HG03039 (cell line): ENCODE measurements at regions not wholly inside any gene's neighbourhood (a gene's known extent, or its start where the extent isn't known, plus 50 kb on each side); places are given as distances from the start of the nearest gene placed in this dataset.
"Not testable (repeated sequence)": the region's sequence is repeated elsewhere in the genome, so short reads cannot be mapped to it uniquely, and the experiment has no call there.

ENCODE experiments used
- ATAC-seq: cut with Tn5 transposase; IDR thresholded peaks from one replicate; pipeline ENCODE4 v1.9.1; 2021; ENCODE audit warnings: mild to moderate bottlenecking, moderate library complexity; ENCODE audit not compliant: unreplicated experiment

DNA sequence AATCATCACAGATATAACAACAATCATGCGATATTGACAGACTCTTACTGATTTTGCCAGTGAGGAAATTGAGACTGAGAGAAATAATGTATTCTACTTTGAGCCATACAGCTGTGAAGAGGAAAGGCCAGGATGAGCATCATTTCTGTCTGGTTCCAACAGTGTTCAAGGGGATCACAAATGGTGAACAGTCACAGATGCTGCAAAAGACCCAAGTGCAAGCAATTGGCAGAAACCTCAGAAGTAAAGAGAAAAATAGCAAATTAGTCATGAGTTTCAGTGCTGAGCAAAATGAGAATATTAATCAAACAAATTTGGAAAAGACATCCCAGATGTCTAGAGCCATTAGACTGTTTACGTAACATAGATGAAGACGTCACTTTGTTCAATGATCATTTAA, 114.1 kb downstream of the RAB38 start:
- ATAC-seq: no peak

DNA sequence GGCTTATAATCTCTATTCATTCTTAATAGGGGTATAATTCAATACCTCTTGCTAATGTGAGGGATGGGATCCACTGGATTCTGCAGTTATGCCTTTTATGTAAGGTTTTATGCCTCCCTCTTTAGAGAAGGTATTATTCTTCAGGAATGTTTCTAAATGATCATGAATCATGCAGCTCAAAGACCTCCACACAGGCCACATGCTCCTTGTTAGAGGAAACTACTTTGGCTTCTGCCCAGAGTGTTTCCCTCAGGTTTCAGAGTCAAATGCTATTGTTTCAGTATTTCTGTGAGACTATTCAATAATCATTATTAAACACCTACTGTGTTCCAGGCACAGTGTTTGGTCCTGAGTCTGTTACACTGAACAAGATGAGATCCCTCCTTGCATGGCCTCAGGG, 115.9 kb downstream of the RAB38 start:
- ATAC-seq: no peak

DNA sequence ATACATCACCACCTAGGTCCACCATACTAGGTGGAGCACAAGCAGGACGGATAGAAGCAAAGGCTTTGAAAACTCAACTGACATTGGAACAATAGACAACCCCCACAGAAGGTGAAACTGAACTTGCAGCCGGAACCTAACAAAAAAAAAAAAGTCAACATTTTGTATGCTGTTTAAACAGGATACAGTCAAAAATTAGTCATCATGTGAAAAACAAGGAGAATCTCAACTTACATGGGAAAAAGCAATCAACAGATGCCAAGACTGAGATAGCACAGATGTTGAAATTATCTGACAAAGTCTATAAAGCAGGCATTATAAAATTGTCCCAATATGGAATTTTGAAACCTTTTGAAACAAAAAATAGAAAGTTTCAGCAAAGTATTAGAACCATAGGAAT, 123.8 kb downstream of the RAB38 start:
- ATAC-seq: no peak

DNA sequence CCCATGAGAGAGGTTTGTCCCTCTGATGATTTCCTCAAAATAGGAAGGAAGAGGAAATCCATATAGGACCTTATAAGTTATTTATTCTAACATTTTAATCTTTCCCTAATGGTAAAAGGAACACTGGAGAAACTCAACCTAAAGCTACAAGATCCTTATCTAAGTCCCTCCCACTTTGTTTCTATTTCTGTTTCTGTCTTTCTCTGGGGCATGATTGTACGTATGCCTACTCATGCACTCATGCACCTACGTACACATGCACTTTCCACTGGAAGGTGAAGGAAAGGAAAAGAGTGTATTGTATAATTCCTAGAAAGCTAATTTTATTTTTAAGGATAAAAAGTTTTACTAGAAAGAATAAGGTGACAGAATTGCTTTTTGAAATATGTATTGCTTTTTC, 125.0 kb downstream of the RAB38 start:
- ATAC-seq: no peak

DNA sequence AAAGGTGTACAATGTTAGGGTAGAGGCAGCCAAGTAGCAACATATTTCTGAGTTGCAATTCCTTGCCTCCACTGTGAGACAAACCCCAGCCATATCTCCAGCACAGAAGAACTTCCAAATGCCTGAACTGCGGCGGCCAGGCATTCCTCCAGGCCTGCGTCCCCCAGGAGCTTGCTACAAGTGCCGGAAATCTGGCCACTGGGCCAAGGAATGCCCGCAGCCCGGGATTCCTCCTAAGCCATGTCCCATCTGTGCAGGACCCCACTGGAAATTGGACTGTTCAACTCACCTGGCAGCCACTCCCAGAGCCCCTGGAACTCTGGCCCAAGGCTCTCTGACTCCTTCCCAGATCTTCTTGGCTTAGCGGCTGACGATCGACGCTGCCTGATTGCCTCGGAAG, 130.0 kb downstream of the RAB38 start:
- not testable (repeated sequence) for ATAC-seq

DNA sequence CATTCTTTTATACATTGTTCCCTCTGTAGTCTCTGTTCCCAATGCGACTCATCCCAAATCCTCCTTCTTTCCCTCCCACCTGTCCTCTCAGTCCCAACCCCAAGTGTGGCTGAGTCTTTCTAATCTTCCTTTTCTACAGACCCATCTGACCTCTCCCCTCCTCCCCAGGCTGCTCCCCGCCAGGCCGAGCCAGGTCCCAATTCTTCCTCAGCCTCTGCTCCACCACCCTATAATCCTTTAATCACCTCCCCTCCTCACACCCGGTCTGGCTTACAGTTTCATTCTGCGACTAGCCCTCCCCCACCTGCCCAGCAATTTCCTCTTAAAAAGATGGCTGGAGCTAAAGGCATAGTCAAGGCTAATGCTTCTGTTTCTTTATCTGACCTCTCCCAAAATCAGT, 130.6 kb downstream of the RAB38 start:
- ATAC-seq: not testable (repeated sequence)

DNA sequence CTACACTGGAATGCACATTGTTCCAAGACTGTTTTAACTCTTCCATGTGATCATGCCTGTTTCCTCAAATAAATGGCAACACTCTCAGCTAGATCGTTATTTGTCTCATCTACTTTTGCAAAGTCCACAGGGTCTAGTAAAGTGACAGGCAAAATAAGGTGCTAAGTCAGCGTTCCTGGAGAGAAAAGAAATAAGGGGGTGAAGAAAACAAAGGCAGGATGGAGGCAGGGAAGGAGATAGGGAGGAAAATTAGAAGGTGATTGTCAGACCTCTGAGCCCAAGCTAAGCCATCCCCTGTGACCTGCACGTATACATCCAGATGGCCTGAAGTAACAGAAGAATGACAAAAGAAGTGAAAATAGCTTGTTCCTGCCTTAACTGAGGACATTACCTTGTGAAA, 132.1 kb downstream of the RAB38 start:
- ATAC-seq: no peak

DNA sequence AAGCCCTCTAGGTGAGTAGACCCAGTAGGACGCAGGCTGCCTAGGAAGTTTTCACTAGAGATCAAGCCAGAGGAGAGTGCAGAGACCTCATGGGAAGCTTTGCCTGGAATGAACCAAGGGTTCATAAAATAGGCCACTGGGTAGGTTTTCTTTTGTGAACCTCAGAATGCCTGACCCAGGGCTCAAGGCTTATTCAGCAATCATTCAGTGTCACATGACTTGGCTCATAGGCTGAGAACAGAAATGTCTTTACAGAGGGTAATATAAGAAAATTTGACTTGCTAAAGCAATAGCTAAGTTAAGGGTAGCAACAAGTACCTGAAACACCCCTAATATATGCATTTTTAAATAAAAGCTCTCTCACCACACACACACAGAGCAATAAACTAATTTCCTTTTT, 132.6 kb downstream of the RAB38 start:
- no peak for ATAC-seq

DNA sequence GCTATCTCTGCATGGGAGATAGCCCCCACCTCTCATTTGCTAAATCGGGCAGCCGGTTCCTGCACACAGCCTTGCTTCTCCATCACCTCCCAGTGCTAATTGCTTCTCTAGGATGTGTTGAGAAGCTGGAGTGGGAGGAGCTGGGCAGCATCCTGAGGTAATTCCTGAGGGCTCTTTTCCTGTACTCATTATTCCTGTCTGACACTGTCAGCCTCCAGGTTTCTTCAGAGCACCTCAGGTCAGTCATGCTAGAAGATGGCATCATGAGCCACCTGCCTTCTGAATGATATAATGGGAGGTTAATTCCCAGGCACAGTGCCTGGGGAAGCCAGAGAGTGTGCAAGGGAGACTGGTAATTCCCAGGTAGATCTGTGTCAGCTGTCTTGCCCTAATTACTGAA, 133.0 kb downstream of the RAB38 start:
- ATAC-seq: no peak

DNA sequence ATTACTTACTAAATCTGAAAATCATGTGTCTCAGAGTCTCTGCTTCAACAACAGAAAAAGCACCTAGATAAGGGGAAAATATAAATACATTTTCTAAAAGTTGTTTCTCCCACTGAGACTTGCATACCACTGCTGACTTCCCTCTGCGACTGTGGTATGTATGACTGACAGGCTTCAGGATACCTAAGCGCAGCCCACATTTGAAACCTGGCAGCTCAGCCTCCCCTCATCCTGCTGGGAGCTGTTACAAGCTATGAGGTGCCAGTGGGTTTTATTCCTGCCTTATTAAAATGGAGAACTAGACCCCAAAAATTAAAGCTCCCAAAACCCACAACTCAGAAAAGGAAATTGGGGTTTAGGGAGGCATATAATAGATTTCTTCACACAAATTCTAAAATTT, 133.6 kb downstream of the RAB38 start:
- no peak for ATAC-seq

DNA sequence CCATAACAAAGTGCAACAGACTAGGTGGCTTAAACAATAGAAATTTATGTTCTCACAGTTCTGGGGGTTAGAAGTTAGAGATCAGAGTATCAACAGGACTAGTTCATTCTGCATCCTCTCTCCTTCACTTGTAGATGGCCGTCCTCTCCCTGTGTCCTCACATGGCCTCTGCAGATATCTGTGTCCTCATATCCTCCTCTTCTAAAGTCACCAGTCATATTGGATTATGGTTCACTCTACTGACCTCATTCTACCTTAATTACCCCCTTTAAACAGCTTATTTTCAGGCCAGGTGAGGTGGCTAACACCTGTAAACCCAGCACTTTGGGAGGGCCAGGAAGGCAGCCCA, 135.1 kb downstream of the RAB38 start:
- no peak for ATAC-seq

DNA sequence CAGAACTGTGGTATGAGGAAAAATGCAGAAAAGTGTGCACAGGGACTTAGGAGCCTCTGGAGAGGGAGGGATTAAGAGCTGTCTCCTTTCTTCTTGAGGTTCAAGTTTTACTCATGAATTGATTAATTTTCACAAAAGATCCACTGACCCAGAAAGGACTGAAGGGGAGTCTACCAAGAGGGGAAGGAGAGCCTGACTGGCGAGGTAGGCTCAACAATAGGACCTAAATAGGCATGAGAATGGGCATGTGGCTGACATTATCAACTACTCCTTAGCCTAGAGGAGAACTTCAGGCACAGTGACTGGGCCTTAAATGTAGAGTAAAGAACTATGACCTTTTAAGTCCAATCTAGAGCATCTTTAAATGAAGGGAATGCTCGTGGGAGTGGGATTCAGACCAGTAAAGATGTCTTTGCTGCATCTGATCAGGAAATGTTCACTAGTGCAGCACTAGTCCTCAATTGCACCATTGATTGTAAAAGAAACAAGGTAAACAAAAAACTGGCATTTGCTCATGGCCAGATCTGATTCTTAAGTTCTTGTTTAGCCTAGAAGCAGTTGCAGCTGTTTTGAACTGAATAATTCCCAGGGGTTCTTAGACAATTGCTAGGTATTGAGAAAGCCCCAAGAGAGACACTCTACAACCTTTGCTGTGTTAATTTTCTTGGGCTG, 135.6 kb downstream of the RAB38 start:
- ATAC-seq: no peak

DNA sequence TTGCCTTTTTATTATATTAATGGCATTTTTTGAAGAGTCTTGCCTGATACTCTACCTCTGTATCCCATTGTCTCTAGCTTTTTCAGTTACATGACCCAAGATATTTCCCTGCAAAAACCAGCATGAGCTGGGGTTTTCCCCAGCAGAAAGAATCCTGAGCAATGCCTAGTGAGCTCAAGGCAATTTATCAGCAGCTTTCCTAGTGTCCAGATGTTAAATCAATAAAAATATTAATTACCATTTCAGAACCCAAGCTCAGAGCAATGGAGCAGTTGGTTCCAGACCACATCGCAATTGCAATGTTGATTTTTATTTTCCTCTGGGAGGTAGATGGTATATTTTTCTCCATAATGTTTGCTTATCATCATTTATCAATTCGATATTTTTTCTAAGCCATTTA, 137.2 kb downstream of the RAB38 start:
- no peak for ATAC-seq

DNA sequence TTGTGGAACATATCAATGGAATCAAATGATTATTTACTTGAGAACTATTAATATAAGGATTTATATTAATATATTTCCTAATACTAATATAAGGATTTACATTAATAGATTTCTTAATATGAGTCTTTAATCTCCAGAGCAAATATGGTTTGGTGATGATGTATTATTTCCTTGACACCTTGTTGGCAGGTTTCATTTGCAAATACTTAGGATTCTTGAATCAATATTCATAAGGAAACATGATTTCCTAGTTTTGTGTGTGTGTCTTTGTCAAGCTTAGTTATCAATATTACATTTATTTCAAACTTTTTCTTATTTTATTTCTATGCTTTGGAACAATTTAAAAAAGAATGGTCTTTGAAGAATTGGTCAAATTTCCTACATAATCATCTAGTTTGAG, 138.5 kb downstream of the RAB38 start:
- ATAC-seq: no peak

DNA sequence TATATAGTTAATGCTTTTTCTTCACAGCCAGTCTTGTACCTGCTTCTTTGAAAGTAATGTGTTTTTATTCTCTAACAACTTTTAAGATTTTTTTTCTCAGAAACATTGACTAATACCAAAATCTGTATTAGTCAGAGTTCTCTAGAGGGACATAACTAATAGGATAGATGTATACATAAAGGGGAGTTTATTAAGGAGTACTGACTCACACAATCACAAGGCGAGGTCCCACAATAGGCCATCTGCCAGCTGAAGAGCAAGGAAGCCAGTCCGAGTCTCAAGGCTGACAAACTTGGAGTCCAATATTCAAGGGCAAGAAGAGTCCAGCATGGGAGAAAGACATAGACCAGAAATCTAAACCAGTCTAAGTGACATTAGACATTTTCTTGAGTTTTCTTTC, 140.0 kb downstream of the RAB38 start:
- ATAC-seq: no peak

DNA sequence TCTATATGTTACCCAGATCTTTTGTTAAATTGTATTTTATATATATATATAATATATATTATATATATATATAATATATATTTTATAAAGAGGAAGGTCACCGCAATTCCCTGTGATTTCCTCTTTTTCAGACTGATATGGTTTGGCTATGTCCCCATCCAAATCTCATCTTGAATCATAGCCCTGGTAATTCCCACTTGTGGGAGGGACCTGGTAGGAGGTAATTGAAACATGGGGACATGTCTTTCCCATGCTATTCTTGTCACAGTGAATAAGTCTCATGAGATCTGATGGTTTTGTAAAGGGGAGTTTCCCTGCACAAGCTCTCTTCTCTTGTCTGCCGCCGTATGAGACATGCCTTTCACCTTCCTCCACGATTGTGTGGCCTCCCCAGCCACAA, 157.6 kb downstream of the RAB38 start:
- ATAC-seq: no peak

DNA sequence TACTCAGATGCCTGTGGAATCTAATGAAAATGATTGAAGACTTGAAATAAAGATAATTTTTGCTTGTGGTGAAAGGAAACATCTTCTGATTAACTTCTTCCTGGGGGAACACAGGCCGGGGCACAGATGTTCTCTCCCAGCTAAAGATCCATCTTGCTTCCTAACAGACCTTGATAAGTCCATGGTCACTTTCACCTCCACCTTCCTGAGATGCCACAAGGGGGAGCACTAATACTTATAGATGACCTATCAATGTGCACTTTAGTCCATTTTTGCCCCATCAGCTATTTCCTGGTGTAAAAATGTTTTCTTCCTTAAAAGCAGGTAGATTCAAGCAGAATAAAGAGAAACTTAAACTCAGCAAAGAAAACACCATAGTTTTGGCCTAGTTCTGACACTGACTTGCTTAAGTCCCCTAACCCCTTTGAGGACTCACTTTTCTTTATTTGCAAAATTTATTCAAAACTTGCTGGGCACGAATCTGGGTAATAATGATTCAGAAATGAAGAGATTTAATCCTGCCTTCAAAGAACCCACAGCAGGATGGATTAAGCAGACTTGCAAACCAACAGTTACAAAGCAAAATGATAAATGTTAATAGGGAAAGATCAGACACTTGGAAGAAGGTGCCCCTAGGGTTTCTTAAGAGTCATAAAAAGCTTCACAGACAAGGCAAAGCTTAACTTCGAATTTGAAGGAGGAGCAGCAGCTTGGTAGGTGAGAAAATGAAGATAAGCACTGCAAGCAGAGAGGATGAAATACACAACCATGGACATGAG, 158.7 kb downstream of the RAB38 start:
- peak; percentile 90 for ATAC-seq

DNA sequence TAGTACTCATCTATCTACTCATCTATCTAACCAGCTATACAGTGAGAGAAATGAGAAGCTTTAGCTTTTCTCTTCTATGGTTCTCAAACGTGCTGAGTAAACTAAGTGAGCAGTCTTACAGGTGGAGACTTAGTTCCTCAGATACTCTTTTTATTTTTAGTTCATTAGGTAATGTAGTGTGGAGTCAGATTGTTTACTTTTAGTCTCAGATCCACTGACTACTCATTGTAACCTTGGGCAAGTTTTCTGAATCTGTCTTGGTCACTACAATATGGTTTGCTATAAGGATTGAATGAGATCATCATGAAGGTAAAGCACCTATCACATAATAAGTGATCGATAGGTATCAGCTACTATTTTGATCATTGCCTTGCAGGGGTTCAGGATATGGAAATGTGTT, 160.1 kb downstream of the RAB38 start:
- ATAC-seq: no peak

DNA sequence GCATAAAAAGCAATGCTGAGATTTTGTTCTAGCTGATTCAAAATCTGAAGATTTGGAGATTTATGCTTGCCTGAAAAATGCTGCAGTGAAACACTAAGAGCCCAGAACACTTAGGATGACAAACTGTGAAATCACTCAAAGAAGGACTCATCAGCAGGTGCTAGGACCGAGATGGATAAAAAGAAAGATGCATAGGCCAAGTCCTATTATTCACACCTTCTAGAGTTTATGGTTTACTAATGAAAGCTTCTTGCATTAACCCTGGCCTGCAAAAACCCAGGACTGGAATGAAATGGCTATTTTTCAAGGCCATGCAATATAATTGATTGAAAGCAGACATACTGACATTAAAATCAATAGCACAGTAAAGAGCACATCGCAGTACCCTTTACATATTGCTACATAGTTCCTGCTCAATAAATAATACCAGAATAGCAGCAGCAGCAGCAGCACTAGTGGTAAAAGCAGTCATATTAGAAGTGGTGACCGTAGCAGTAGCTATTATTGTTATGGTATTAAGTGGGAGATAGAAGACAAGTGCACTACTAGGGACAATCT, 161.7 kb downstream of the RAB38 start:
- no peak for ATAC-seq

DNA sequence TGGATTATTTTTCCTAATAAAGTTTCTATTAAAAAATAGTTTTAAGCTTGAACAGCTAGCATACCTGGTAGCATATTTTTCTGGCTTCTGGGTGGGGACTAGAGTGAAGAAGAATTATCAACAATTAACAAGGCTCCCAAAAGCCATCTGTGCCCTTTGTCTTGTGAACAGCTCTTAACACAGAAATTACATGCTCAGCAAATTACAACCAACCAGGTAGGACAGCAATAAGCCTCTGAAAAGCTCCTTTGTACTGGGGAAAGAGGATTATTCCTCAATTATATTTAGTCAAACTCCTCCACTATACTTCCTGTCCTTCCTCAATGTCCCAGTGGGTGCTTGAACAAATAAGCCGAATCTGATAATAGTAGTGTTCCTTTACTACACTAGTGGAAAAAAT, 162.8 kb downstream of the RAB38 start:
- no peak for ATAC-seq

DNA sequence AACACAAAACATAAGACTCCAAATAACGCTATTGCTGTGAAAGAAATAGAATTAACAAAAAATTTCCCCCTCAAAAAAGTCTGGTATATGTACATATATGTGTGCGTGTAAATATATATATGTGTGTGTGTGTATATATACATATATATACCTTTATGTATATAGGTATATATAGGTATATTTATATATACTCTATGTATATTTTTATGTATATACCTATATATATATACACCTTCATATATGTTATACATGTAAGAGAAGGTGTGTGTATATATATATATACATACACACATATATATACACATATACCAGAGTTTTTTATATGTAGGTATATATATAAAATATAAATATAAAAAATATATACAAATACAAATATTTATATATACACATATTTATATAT, 199.2 kb downstream of the RAB38 start:
- ATAC-seq: no peak

DNA sequence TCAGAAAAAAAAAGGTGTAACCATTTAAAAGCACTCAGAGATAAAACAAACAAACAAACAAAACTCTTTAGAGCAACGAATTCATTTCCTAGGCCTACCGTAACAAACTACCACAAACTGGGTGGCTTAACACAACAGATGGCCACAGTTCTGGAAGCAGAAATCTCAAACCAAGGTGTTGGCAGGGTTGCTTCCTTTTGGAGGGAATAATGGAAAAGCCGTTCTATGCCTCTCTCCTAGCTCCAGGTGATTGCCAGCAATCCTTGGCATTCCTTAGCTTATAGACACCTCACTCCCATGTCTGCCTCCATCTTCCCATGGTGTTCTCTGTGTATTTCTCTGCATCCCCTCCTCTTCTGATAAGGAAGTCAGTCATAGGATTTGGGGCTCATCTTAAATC, 200.4 kb downstream of the RAB38 start:
- no peak for ATAC-seq

DNA sequence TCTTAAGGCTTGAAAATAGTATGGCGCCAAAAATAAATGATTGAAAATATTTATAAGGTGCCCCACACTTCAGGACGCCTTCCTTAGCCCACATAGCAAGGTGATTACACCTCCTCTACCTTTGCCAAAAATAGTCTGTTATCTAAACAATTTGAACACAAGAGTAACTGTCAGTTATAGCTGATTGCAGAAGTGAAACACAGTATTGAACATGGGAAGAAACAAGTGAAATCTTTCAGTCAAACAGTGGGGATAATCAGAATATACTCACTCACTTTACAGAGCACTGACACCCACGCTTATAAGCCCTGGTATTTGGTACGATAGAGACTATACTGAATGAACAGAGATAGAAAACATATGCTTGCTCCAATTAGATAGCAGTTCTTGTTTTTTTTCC, 203.1 kb downstream of the RAB38 start:
- ATAC-seq: peak; percentile 43
